WERI-Rb-1 (cell line): ENCODE measurements at regions not wholly inside any gene's neighbourhood (a gene's known extent, or its start where the extent isn't known, plus 50 kb on each side); places are given as distances from the start of the nearest gene placed in this dataset.

ENCODE experiments used
- DNase-seq: peaks from one replicate; pipeline ENCODE4 v3.0.0-alpha.2; 2020
- H3K27ac ChIP-seq: fragments of 250-450 bp; sonication (Bioruptor Pico); 2 replicates; pipeline ENCODE4 v1.5.1; 2020; ENCODE audit warnings: mild to moderate bottlenecking, moderate library complexity
- H3K27me3 ChIP-seq: fragments of 250-450 bp; sonication (Bioruptor Pico); 2 replicates; pipeline ENCODE4 v1.5.1; 2021; ENCODE audit warnings: mild to moderate bottlenecking, low read depth, moderate library complexity; ENCODE audit not compliant: insufficient read depth, severe bottlenecking
- H3K36me3 ChIP-seq: fragments of 250-450 bp; sonication (Bioruptor Pico); 2 replicates; pipeline ENCODE4 v1.5.1; 2020; ENCODE audit warnings: mild to moderate bottlenecking, moderate library complexity
- H3K4me3 ChIP-seq: 2 replicates; pipeline ENCODE4 v1.5.1; 2011; ENCODE audit warnings: low read depth, mild to moderate bottlenecking, control low read depth, low read length
- H3K9me3 ChIP-seq: fragments of 250-450 bp; sonication (Bioruptor Pico); 2 replicates; pipeline ENCODE4 v1.5.1; 2021; ENCODE audit warnings: mild to moderate bottlenecking, moderate library complexity; ENCODE audit not compliant: severe bottlenecking
- CTCF ChIP-seq: IDR thresholded peaks from 2 replicates; pipeline ENCODE4 v1.5.1; 2011; ENCODE audit warnings: low read depth, mild to moderate bottlenecking, control low read depth, inconsistent platforms, low read length

DNA sequence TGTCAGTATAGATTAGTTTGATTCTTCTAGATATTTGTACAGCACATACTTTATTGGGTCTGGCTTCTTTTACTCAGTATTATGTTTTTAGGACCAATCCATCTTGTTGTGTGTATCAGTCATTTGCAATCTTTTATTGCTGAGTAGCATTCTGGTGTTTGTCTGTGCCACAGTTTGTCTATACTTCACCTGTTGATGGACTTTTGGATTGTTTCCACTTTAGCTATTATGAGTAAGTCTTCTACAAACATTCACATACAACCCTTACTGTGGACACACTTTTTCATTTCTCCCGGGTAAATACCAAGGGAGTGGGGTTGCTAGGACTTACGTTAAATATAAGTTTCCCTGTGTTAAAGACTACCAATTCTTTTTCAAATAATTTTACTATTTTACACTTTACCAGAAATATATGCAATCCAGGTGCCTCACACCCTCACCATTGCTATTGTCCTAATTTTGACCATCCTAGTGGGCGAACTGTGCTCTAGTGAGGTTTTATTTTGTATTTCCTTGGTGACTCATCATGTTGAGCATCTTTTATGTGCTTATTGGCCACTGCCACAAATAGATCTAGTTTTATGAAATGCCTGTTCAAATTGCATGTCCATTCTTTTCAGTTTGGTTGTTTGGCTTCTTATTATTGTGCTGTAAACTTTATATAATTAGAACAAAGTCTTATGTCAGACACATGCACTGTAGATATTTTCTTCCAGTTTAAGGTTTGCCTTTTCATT, 304.7 kb upstream of the TMTC1 start:
- Histone ChIP-seq H3K27me3 (no peaks in the 10 kb centered on the region), H3K9me3 (no peaks in the 10 kb centered on the region), H3K27ac (no peak overlapping the region), H3K4me3 (no peak overlapping the region), H3K36me3 (no peaks in the 10 kb centered on the region)
- DNase-seq, result no peak
- no peak for TF ChIP-seq CTCF

DNA sequence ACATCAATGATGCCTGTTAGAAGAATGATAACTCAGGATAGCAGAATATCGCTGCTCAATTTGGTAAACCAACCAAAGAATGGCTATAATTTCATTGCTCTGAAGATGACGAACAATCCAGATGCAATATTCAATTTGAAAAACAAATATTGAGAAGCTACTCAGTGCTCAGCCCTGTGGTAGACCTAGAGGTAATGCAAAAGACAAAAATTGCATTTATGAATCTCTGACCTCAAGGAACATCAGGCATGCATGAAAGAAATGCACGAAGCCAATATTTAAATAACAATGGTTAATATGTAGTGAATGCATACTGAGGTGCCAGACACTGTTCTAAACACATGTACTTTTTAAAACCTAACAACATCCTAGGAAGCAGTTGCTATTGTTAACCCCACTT, 298.6 kb upstream of the TMTC1 start:
- no peak for DNase-seq
- no peak for TF ChIP-seq CTCF
- H3K36me3 ChIP-seq, result no peaks in the 10 kb centered on the region
- no peak overlapping the region for H3K4me3 ChIP-seq
- no peak overlapping the region for H3K27ac ChIP-seq
- H3K27me3 ChIP-seq, result no peaks in the 10 kb centered on the region
- no peaks in the 10 kb centered on the region for H3K9me3 ChIP-seq

DNA sequence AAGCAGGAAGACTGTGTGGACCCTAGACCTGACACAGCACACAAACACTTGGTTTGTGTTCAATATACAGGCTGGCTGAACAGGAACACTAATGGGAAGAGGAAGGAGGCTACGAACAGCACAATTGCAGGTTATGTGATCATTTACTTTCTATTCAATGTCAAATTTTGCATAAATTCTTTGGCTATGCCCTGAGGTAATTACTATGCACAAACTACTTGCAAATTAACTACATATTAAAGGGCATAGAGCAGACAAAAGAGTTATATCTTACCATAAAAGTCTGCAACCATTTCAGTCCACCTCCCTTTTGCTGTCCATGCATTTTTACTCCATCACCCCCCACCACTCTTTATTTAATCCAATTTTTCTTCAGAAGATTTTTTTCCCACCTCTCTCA, 291.2 kb upstream of the TMTC1 start:
- Histone ChIP-seq H3K36me3 (no peaks in the 10 kb centered on the region), H3K27ac (no peak overlapping the region), H3K9me3 (no peaks in the 10 kb centered on the region), H3K4me3 (no peak overlapping the region), H3K27me3 (no peaks in the 10 kb centered on the region)
- TF ChIP-seq CTCF, result no peak
- DNase-seq, result no peak

DNA sequence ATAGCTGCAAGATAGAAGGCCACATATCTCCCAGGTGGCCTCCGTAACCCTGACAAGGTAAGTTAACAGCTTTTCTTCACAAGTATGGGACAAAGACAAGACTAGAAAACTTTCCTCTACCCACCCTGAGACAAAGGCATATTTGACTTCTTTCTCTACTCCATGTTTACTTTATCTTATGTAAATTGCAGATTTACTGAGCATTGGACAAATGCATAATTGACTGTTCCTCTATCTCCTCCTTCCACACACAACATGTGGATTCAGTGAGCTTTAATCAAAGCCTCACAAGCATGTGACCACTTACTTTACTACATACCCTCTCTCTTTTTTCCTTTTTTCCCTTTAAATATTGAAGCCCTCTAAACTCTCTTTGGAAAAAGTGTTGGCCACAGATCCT, 289.1 kb upstream of the TMTC1 start:
- Histone ChIP-seq H3K27me3 (no peaks in the 10 kb centered on the region), H3K36me3 (no peaks in the 10 kb centered on the region), H3K27ac (no peak overlapping the region), H3K9me3 (no peaks in the 10 kb centered on the region), H3K4me3 (no peak overlapping the region)
- no peak for DNase-seq
- TF ChIP-seq CTCF, result no peak

GRCh38 chr12:30067146-30067545, 283.4 kb upstream of the TMTC1 start:
- H3K4me3 ChIP-seq, result no peak overlapping the region
- no peak overlapping the region for H3K27ac ChIP-seq
- TF ChIP-seq CTCF, result no peak
- no peaks in the 10 kb centered on the region for H3K27me3 ChIP-seq
- DNase-seq, result no peak
- H3K36me3 ChIP-seq, result no peaks in the 10 kb centered on the region
- no peaks in the 10 kb centered on the region for H3K9me3 ChIP-seq

DNA sequence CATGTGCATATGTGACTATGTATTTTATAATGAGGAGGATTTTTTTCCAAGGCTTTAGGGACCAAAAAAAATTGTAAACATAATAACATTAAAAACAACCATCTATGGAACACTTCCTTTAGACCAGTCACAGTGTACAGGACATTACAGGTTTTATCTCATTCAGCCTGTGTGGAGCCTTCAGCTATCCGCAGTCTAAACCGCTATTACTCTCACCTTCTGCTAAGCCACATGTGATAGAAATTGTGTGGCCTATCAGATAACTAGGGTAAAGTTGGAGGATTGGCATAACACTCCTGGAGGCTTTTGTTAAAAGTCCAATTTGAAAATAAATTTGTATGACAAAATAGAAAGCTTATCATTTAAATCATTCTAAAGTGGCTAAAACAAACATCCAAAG, 281.2 kb upstream of the TMTC1 start:
- no peak for DNase-seq
- Histone ChIP-seq H3K4me3 (no peak overlapping the region), H3K27me3 (no peaks in the 10 kb centered on the region), H3K36me3 (no peaks in the 10 kb centered on the region), H3K9me3 (no peaks in the 10 kb centered on the region), H3K27ac (no peak overlapping the region)
- no peak for TF ChIP-seq CTCF
